ENCODE measurements at regions not wholly inside any gene's neighbourhood (a gene's known extent, or its start where the extent isn't known, plus 50 kb on each side); places are given as distances from the start of the nearest gene placed in this dataset.
"Not testable (repeated sequence)": the region's sequence is repeated elsewhere in the genome, so short reads cannot be mapped to it uniquely, and the experiment has no call there.

GRCh38 chr18:47728921-47729320, 201.5 kb downstream of the SMAD2 start:
- DNase-seq (ENCODE audit: low read depth), result no peak

- no peak for DNase-seq (ENCODE audit: low read depth)
Measured at GRCh38 chr18:47727409-47727808, 203.1 kb downstream of the SMAD2 start.

DNA sequence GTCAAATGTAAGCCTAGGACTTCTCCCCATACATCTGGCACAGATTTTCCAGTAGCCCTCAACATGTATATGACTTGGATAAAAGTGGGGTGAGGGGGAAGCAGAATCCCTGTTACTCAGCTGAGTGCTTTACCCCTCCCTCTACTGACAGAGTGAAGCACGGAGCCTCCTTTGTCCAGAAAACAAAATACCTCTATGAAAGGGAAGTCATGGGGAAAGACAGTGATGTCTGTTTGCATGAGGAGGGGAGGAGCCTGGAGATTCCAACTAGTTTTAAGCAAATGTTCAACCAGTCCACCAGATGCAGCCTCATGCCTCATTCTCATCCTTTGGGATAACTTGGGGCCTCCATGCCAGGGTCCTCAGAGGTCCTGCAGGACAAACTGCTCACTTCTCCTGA, 203.9 kb downstream of the SMAD2 start:
- no peak for DNase-seq (ENCODE audit: low read depth)

DNA sequence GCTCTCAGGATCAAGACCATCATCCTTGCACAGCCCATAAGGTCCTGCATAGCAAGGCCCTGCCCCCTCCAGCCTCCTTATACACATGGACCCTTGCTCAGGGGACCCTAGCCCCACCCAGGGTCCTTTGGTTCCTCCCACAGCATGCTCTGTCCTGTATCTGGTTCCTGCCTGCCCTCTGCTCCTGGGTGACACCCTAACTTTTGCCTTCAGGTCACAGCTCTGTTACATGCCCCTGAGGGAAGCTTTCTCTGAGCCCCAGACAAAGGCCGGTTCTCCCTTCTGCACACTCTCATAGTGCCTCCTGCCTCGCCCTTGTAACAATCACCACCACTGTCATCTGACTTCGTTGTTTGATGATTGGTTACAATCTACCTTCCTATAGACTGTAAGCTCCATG, 204.8 kb downstream of the SMAD2 start:
- DNase-seq (ENCODE audit: low read depth), result no peak

DNA sequence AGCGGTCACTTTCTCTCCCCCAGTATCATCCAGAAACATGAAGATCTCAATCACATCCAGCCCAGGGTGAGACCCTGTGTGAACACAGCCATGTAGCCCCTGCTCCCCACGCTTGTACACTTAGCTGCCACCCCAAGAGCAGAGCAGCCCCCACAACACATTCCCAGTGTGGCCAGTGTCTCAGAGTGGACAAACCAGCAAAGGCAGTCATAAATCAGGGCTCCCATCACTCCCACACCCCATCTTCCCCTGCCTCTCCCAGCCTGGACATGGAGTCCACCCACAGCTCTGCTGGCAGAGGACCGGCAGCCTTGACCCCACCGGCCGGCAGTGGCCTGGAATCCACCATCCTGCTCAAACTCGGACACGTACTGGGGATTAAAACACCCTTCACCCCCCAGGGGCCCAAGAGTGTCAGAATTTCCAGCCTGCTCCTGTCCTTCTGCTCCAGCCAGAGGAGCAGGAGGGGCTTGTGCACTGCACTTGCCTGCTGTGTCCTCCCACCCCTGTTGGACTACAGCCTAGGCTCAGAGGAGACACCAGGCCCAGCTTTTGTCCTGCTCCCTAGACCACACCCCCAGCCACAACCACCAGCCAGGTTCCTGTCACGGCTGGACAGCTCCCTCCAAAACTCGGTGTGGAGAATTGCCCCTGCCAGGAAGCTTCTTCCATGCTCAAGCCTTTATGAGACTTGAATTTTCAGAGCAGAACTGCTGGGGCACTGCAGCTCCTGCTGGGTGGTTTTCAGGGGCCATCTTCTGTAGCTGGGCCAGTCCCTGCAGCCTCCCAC, 206.1 kb downstream of the SMAD2 start:
- no peak for DNase-seq (ENCODE audit: low read depth)

- DNase-seq (ENCODE audit: low read depth), result no peak
Measured at GRCh38 chr18:47721876-47722275, 208.6 kb downstream of the SMAD2 start.

DNA sequence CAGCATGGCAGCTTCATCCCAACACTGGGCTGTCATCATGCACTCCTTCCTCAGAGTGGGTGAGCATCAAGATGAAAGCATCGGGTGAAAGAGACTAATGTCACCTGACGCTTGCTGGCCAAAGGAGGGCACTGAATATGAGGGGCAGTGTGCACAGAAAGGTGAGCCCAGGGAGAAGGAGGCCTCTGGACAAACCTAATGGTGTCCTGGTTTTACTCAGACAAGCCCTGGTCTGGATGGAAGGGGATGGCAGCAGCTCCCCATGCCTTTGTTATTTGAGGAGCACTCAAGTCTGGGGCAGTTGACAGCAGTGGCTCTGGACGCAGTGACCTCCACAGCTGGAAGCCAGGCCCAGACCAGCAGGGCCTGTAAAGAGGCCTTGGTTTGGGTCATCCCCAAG, 209.7 kb downstream of the SMAD2 start:
- DNase-seq (ENCODE audit: low read depth), result no peak

GRCh38 chr18:47719096-47719780, 211.2 kb downstream of the SMAD2 start:
- DNase-seq (ENCODE audit: low read depth), result no peak

DNA sequence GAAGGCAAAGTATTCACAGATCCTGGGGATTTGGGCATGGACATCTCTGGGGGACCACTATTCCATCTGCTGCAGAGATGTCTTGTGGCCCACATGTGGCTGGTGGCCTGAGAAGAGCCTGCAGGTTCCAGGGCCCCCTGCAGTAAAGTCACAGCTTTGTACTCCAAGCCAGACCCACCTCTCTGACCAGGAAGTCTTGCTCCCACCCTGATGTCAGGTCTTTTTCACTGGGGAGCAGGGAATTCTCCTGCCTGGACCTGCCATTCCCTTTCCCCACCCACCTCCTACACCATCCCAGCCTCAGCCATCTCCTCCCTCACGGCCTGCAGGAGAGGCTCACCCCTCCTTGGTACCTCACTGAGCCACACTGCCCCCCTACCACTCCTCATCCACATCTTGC, 211.8 kb downstream of the SMAD2 start:
- DNase-seq (ENCODE audit: low read depth), result no peak

GRCh38 chr18:47717257-47717656, 213.2 kb downstream of the SMAD2 start:
- DNase-seq (ENCODE audit: low read depth), result no peak

DNA sequence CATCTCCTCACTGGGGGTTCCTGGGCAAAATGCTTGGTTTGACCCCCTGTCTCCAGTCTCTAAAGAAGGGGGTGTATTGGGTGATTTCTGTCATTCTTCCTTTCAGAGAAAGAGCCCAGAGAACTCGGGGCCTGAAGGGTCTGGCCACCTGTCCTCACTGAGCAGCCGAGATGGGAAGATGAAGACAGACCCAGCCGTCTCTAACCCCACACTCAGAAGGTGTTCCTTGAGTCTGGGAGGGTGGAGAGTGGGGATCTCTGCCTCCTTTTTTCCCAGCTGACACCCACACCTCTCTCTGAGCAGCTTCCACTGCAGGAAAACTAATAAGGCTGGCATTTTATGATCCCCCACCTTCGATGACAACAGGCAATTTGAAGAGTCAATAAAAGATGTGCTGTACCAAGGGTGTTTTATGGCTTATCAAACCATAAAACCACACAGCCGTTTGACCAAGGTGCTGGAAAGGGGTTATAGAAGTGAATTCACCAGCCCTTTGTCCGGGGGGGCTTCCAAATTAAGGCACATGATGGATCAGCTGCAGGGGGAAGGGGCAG, 213.8 kb downstream of the SMAD2 start:
- no peak for DNase-seq (ENCODE audit: low read depth)

DNA sequence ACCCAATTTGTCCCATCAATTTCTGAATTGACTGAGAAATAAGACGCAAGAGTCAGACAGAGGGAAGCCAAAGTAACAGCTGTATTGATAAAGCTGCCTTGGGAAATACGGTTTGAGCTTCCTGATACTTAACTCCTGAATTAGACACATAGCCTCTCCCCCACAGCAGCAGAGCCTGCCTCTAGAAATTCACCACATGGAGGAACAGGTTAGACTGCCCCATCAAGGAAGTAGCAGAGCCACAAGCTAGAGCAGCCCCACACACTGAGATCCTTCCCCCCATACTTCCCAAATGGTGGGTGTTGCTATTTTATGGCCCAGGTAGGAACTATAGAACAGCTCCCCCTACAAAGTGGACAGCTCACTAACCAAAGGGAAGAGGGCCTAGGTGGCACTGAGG, 220.0 kb downstream of the SMAD2 start:
- no peak for DNase-seq (ENCODE audit: low read depth)

GRCh38 chr18:47709556-47709955, 220.9 kb downstream of the SMAD2 start:
- no peak for DNase-seq (ENCODE audit: low read depth)

DNA sequence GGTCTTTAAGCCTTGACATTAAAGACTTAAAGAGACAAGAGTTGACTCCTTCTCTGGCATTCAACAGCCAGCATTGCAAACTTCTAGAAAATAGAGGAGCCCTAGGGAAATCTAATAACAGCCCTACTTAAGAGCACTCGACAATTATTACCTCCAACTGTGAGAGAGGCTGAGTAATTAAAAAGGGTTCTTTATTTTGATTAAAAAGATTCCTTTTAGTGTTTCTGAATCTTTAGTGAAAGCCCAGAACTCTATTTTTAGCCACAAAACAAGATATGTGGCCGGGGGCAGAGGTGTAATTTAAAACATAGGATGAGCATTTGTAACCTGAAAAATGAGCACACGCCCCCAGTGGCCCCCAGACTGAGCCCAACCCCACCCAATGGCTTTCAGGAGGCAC, 222.3 kb downstream of the SMAD2 start:
- DNase-seq (ENCODE audit: low read depth), result no peak

DNA sequence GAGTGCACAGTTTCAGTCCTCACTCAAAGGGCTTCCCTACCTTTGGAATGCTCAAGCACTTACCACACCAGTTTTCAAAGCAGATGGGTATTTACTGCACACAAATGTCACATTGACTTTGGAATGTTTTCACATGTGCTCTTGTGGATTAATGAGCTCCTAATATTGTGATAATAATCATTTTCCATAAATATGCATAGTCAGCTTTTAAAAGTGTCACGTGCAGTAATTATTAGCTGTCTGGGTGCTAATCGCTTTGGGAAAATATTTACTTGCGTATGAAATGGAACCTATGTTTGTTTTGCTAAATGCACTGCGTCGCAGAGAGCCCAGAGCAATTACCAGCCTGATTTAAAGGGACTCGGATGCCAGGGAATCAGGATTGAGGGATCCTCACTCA, 229.3 kb downstream of the SMAD2 start:
- no peak for DNase-seq (ENCODE audit: low read depth)

DNA sequence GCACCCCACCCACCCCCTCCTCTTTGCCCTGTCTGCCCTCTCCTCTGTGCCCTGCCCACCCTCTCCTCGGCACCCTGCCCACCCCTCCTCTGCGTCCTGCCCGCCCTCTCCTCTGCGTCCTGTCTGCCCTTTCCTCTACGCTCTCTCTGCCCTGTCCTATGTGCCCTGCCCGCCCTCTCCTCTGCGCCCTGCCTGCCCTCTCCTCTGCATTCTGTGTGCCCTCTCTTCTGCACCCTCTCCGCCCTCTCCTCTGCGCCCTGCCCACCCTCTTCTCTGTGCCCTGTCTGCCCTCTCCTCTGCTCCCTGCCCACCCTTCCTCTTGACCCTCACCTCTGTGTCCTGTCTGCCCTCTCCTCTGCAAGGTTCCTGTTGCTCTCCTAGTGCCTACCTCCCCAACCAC, 233.6 kb downstream of the SMAD2 start:
- no peak for DNase-seq (ENCODE audit: low read depth)

DNA sequence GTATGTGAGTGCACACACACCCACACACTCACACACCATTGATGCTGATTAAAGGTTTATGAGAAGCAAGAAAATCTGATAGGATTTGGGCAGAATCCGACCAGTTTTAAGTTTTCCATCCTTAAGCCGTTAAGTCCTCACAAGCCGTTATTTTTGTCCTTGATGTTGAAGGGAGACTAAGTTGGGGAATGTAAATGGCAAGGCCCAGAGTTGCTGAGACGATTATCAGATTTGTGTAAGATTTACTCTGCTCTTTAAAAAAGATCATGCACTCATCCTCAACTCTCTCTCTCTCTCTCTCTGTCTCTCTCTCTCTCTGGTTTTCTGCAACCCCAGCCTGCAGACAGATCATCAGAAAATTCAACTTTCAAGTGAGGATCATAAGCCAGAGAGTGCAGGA, 238.8 kb downstream of the SMAD2 start:
- no peak for DNase-seq (ENCODE audit: low read depth)

DNA sequence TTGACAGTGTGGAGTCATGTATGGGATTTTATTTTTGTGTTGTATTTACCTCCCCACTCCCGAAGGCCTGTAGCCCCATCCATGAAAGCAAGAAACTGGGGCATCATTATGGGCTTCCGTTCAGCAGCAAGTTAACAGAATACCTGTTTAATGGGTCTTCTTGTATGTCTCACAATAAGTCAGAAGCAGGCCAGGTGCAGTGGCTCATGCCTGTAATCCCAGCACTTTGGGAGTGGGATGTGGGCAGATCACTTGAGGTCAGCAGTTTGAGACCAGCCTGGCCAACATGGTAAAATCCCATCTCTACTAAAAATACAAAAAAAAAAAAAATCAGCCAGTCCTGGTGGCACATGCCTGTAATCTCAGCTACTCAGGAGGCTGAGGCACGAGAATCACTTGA, 239.7 kb downstream of the SMAD2 start:
- not testable (repeated sequence) for DNase-seq (ENCODE audit: low read depth)

GRCh38 chr18:47689371-47689770, 241.1 kb downstream of the SMAD2 start:
- no peak for DNase-seq (ENCODE audit: low read depth)

- no peak for DNase-seq (ENCODE audit: low read depth)
Measured at GRCh38 chr18:47686806-47687205, 243.7 kb downstream of the SMAD2 start.

- no peak for DNase-seq (ENCODE audit: low read depth)
Measured at GRCh38 chr18:47683774-47684173, 246.7 kb downstream of the SMAD2 start.

- DNase-seq (ENCODE audit: low read depth), result no peak
Measured at GRCh38 chr18:47682876-47683275, 247.6 kb downstream of the SMAD2 start.

- no peak for DNase-seq (ENCODE audit: low read depth)
Measured at GRCh38 chr18:47680488-47680887, 250.0 kb downstream of the SMAD2 start.

DNA sequence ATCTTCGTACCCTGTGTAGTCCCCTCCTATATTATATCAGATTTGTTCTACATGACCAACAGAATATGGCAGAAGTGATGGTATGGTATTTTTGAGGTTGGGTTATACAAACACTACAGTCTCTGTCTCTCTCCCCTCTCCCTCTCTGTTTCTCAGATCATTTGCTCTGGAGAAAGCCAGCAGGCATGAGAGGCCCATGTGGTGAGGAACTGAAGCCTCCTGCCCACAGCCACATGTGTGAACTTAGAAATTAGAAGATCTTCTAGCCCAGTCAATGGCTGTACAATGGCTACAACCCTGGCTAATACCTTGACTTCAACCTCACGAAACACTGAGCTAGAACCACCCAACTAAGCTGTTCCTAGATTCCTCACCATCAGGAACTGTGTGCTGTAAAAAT, 250.6 kb downstream of the SMAD2 start:
- no peak for DNase-seq (ENCODE audit: low read depth)
